Osteoblast (primary cell): ENCODE measurements at regions not wholly inside any gene's neighbourhood (a gene's known extent, or its start where the extent isn't known, plus 50 kb on each side); places are given as distances from the start of the nearest gene placed in this dataset.

Experiments
- DNase-seq: peaks from one replicate; pipeline ENCODE4 v3.0.0; 2011; ENCODE audit warnings: low spot score, mixed read lengths; ENCODE audit not compliant: insufficient read length; ENCODE audit errors: missing footprints
- H2AFZ ChIP-seq: 2 replicates; pipeline ENCODE4 v1.6.0; 2011; ENCODE audit warnings: mild to moderate bottlenecking, low read length
- H3K27ac ChIP-seq: 2 replicates; pipeline ENCODE4 v1.5.1; 2011; ENCODE audit warnings: mild to moderate bottlenecking, low read depth, low read length, moderate library complexity
- H3K27me3 ChIP-seq: 2 replicates; pipeline ENCODE4 v1.6.0; 2012; ENCODE audit warnings: mild to moderate bottlenecking, control low read depth, inconsistent platforms, low read length, moderate library complexity; ENCODE audit not compliant: insufficient read depth
- H3K36me3 ChIP-seq: 2 replicates; pipeline ENCODE4 v1.5.1; 2011; ENCODE audit warnings: mild to moderate bottlenecking, low read length, control low read depth, moderate library complexity; ENCODE audit not compliant: insufficient read depth
- H3K4me1 ChIP-seq: 2 replicates; pipeline ENCODE4 v1.5.1; 2011; ENCODE audit warnings: mild to moderate bottlenecking, low read length, control low read depth, moderate library complexity; ENCODE audit not compliant: insufficient read depth
- H3K4me2 ChIP-seq: 2 replicates; pipeline ENCODE4 v1.6.0; 2011; ENCODE audit warnings: mild to moderate bottlenecking, low read length; ENCODE audit not compliant: insufficient read depth
- H3K4me3 ChIP-seq: fragments of 200-600 bp; sonication (generic); 3 replicates; pipeline ENCODE4 v1.5.1; 2012; ENCODE audit warnings: mild to moderate bottlenecking, low read length, inconsistent platforms; ENCODE audit not compliant: insufficient read depth
- H3K79me2 ChIP-seq: 2 replicates; pipeline ENCODE4 v1.6.0; 2012; ENCODE audit warnings: mild to moderate bottlenecking, low read length, control low read depth, inconsistent platforms; ENCODE audit not compliant: insufficient read depth
- H3K9me3 ChIP-seq: 2 replicates; pipeline ENCODE4 v1.5.1; 2011; ENCODE audit warnings: low read depth, low read length, control low read depth
- H4K20me1 ChIP-seq: 2 replicates; pipeline ENCODE4 v1.6.0; 2012; ENCODE audit warnings: mild to moderate bottlenecking, low read length, control low read depth; ENCODE audit not compliant: insufficient read depth
- TF ChIP-seq, protein P1 (sequence below): IDR thresholded peaks from 2 replicates; pipeline ENCODE4 v1.5.1; 2011; ENCODE audit warnings: mild to moderate bottlenecking, low read depth, low read length, moderate library complexity; ENCODE audit errors: extremely low read depth

DNA sequence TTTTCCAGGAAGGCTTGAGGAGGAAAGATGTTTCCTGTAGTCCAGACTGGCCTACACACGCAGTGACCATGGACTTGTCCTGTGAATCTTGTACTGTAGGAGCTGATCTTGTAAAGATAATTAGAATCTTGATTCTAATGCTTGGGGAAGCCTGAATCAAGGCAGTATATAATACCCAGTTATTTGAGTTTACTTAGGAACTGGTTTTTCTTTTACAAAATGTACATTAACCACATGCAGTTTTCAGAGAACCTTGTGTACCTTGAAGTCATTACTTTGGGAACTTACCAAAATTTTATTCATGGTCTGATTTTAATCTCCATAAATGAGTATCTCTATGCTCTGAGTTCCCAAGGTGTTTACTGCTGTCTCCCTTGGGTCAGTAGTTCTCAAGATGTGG lies 439.9 kb upstream of the AZI2 start:
- no peaks in the 10 kb centered on the region for H3K79me2 ChIP-seq
- no peaks in the 10 kb centered on the region for H3K9me3 ChIP-seq
- H3K27me3 ChIP-seq: no peaks in the 10 kb centered on the region
- no peak overlapping the region for H3K4me3 ChIP-seq
- no peaks in the 10 kb centered on the region for H4K20me1 ChIP-seq
- no peak overlapping the region for H2AFZ ChIP-seq
- H3K27ac ChIP-seq: no peak overlapping the region
- TF ChIP-seq, protein P1, sequence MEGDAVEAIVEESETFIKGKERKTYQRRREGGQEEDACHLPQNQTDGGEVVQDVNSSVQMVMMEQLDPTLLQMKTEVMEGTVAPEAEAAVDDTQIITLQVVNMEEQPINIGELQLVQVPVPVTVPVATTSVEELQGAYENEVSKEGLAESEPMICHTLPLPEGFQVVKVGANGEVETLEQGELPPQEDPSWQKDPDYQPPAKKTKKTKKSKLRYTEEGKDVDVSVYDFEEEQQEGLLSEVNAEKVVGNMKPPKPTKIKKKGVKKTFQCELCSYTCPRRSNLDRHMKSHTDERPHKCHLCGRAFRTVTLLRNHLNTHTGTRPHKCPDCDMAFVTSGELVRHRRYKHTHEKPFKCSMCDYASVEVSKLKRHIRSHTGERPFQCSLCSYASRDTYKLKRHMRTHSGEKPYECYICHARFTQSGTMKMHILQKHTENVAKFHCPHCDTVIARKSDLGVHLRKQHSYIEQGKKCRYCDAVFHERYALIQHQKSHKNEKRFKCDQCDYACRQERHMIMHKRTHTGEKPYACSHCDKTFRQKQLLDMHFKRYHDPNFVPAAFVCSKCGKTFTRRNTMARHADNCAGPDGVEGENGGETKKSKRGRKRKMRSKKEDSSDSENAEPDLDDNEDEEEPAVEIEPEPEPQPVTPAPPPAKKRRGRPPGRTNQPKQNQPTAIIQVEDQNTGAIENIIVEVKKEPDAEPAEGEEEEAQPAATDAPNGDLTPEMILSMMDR: no peak
- H3K4me1 ChIP-seq: no peaks in the 10 kb centered on the region
- no peak for DNase-seq
- H3K4me2 ChIP-seq: no peak overlapping the region
- H3K36me3 ChIP-seq: no peaks in the 10 kb centered on the region

DNA sequence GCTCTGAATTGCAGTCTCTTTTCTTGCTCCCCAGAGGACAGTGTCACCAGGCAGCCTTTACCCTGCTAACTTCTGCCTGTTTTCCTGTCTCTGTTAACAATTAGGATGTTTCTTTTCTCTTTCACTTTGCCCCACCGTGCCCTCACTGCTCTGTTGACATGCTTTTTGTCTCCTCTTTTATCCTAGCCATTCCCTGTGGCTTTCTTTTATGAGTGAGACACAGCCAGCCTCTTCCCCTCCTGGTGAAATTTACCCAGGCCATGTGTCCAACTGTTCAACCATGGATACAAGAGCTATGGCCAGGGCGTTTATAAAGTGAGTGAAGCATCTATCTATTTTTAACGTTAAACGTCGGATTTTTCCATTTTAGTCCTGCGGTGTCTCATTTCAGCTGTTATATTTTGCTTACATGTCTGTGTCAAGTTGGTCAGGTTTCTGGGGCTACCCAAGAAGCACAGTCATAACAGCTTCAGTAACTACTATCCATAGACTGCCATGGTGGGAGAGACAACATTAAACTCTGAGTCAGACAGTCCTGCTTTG lies 443.2 kb upstream of the AZI2 start:
- no peaks in the 10 kb centered on the region for H3K36me3 ChIP-seq
- no peak for DNase-seq
- no peaks in the 10 kb centered on the region for H4K20me1 ChIP-seq
- H3K4me2 ChIP-seq: peak overlapping the region; percentile 28
- peak overlapping the region; percentile 33 for H2AFZ ChIP-seq
- H3K27me3 ChIP-seq: no peaks in the 10 kb centered on the region
- no peaks in the 10 kb centered on the region for H3K79me2 ChIP-seq
- no peak overlapping the region for H3K4me3 ChIP-seq
- H3K27ac ChIP-seq: no peak overlapping the region
- TF ChIP-seq, protein P1: no peak
- H3K9me3 ChIP-seq: no peaks in the 10 kb centered on the region
- H3K4me1 ChIP-seq: no peaks in the 10 kb centered on the region

DNA sequence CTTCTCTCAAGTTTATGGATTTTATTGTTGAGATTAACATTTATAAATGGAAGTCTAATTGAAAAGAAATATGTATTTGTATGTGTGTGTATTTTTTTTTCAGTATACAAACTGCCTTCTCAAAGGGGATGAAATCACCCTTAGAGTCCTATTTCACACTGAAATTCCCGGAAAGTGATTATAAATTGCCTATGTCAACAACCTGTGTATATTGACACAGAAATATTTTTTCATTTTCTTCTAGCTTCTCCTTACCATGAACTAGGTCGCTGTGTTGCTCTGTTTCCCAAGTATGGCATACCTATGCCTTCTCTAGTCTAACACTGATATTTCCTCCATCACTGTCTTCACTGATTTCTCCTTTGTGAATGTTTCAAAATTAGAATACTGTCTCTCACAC lies 444.0 kb upstream of the AZI2 start:
- Histone ChIP-seq H3K27me3 (no peaks in the 10 kb centered on the region), H2AFZ (no peak overlapping the region), H3K79me2 (no peaks in the 10 kb centered on the region), H4K20me1 (no peaks in the 10 kb centered on the region), H3K4me2 (no peak overlapping the region), H3K27ac (no peak overlapping the region), H3K4me1 (no peaks in the 10 kb centered on the region), H3K36me3 (no peaks in the 10 kb centered on the region), H3K9me3 (no peaks in the 10 kb centered on the region), H3K4me3 (no peak overlapping the region)
- no peak for DNase-seq
- TF ChIP-seq, protein P1: no peak

DNA sequence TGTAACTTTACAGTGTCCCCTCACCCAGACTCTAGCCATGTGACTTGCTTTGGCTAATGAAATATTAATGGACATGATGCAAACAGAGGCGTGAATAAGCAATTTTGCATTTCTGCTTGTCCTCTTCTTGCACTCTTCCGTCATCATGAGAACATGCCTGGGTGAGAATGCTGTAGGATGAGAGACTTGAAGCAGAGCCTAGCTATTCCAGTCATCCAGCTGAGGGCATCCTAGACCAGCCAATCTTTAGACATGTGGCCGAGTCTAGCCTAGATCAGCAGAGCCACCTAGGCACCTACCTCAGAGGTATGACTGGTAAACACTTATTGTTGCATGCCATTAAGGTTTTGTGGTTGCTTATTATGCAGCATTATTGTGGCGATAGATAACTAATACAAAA lies 450.5 kb upstream of the AZI2 start:
- Histone ChIP-seq H3K4me2 (no peak overlapping the region), H3K27me3 (no peaks in the 10 kb centered on the region), H3K4me1 (no peaks in the 10 kb centered on the region), H3K79me2 (no peaks in the 10 kb centered on the region), H3K4me3 (no peak overlapping the region), H4K20me1 (no peaks in the 10 kb centered on the region), H3K27ac (no peak overlapping the region), H2AFZ (no peak overlapping the region), H3K36me3 (no peaks in the 10 kb centered on the region), H3K9me3 (no peaks in the 10 kb centered on the region)
- no peak for DNase-seq
- TF ChIP-seq, protein P1: peak; percentile 6
